HG02623 (cell line): ENCODE measurements at regions not wholly inside any gene's neighbourhood (a gene's known extent, or its start where the extent isn't known, plus 50 kb on each side); places are given as distances from the start of the nearest gene placed in this dataset.

ENCODE experiments used
- ATAC-seq: cut with Tn5 transposase; IDR thresholded peaks from one replicate; pipeline ENCODE4 v1.9.1; 2021; ENCODE audit warnings: moderate library complexity; ENCODE audit not compliant: unreplicated experiment

DNA sequence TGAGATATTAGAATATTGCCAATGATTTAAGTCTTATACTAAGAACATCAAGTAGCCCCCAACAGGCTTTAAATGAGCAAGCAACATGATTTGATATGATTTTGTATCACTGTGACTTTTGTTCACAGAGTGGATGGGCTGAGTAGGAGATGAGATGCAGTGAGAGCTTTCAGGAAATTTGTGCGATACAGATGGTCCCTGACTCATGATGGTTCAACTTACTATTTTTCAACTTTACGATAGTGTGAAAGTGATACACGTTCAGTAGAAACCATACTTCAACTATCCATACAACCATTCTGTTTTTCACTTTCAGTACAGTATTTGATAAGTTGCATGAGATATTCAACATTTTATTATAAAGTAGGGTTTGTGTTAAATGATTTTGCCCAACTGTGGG, 78.7 kb upstream of the NWD2 start:
- no peak for ATAC-seq

DNA sequence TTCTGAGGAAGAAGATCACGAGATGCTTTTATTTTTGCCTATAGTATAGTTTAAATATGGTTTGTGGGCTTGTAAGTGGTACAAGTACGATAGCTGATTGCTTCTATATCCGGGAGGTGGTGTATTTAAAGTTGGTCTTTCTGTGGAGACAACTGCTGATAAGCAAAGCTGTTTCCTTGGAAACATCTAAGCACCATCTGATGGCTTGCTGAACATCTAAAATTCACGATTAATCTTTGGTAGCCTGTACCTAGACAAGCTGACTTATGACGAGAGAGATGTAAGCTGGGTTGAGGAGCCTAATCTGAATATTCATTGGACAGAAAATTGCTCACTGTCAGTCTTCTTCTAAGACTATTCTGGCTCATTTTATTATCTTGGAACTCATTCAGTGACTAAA, 74.6 kb upstream of the NWD2 start:
- ATAC-seq, result no peak

DNA sequence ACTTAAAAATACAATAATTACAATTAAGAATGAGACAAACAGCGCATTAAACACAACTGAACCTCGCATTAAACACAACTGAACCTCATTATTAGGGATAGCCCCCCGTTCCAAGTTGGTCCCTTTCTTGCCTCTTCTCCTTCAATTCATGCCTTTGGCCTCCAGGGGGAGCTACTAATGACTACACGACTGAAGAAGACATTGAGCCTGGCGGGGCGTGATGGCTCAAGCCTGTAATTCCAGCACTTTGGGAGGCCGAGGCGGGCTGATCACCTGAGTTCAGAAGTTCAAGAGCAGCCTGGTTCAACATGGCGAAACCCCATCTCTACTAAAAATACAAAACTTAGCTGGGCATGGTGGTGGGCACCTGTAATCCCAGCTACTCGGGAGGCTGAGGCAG, 56.4 kb upstream of the NWD2 start:
- ATAC-seq, result no peak
